GM21737 (cell line): ENCODE measurements at regions not wholly inside any gene's neighbourhood (a gene's known extent, or its start where the extent isn't known, plus 50 kb on each side); places are given as distances from the start of the nearest gene placed in this dataset.
"Not testable (repeated sequence)": the region's sequence is repeated elsewhere in the genome, so short reads cannot be mapped to it uniquely, and the experiment has no call there.

Source experiments
- ATAC-seq: cut with Tn5 transposase; IDR thresholded peaks from one replicate; pipeline ENCODE4 v1.9.1; 2021; ENCODE audit warnings: mild to moderate bottlenecking, moderate library complexity; ENCODE audit not compliant: unreplicated experiment

DNA sequence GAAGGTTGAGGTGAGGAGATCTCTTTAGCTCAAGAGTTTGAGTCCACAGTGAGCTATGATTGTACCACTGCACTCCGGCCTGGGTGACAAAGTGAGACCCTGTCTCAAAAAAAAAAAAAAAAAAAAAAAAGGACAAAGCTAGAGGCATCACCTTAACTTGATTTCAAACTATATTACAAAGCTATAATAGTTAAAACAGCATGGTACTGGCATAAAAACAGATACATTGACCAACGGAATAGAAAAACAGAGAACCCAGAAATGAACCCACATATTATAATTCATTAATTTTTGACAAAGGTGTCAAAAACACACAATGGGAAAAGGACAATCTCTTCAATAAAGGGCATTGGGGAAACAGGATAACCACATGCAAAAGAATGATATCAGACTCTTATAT, 50.8 kb upstream of the MBOAT1 start:
- ATAC-seq: no peak

DNA sequence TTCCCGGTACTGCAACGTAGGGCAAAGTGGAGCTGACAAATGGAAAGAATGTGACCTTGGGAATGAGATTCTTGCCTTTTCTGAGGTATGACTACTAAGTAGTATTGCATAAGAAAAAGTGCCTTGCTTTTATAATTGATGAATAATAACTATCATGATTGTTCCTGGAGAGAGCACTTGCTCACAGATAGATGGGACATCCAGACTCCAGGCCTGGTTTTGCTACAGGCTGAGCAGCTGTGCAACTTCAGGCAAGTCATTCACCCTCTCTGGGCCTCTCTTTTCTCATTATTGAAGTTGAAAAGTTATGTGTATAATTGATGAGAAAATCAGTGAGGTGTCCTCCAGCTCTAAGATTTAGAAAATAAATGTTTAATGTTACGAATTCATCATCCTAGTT, 53.6 kb upstream of the MBOAT1 start:
- ATAC-seq: no peak

DNA sequence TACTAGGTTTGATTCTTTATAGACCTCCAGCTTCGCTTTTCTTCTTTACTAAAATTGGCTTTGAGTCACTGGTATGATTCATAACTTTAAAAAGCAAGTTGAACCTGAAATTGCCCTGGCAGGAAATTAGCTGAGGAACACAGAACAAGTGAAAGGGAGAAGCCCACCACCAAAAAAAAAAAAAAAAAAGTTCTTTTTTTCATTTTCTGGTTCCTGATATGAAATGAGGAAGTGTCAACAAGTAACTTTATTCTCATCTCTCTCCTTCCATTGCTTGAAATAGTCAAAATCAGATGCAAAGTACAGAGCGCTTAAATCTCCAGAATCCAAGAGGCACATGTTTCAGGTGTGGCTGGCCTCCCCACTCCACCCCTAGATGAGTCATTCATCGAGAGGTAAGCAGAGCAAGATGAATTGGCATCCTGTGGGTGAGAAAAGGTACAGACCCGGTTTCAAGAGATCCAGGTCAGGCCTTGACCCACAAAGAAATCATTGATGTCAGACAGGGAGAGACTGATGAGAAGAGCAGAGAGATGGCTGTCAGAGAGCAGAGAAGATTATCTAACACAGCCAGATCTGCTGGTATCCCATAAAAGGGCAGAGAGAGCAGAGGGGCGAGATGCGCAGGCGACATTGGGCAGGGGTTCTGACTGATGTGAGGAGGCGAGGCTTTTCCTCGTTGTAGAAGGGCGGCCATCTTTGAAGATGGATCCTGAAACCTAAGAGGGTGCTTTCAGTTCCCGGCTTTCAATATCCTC, 54.8 kb upstream of the MBOAT1 start:
- ATAC-seq: no peak

DNA sequence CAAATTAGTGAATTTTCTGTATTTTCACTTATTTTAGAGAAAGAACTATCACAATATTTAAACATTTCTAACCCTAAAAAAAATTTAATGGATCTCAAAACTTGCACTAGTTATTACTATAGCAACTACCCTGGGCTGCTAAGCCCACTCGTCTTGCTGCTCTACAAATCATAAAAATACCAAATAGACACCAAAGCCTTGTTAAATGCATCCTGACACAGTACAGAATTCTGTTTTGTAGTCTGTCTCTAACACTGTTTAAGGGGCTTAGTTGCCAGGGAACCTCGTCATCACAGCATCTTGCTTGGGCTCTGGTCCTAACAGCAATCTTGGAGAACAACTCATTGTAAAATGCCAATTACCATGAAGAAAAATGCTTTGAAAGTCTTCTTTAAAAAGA, 56.9 kb upstream of the MBOAT1 start:
- ATAC-seq: no peak

DNA sequence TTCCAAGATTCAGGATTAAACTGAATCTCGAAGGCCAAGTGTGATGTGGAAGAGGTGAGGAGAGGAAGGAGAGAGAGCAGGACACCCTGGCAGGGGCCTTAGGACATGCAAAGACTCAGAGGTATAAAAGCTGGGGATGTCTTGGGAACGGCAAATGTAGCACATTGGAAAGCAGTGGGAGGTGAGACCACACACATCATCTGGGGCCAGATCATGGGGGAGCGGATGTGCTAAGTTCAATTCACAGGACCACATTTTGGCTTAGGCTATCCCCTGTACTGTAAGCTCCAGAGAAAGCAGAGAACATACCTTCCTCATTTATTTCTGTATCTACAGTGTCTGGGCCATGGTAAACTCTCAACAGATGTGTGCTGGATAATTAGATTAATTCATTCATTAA, 59.5 kb upstream of the MBOAT1 start:
- ATAC-seq: no peak

DNA sequence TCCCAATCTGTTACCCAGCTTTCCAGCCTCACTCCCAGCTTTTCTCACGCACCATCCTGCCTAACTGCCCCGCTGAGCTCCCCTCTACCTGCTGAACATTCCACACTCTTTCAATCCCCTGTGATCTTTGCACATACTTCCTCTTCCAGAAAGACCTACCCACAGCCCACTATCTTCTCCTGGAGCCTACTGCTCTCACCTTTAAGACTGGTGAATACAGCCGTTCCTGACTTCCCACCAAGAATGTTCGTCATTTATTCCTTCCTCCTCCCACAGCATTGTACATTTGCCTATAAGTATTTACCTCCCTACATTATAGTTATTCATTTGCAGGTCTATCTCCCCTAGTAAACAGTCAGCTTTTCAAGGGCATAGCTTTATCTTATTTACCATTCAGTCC, 61.9 kb upstream of the MBOAT1 start:
- ATAC-seq: no peak

DNA sequence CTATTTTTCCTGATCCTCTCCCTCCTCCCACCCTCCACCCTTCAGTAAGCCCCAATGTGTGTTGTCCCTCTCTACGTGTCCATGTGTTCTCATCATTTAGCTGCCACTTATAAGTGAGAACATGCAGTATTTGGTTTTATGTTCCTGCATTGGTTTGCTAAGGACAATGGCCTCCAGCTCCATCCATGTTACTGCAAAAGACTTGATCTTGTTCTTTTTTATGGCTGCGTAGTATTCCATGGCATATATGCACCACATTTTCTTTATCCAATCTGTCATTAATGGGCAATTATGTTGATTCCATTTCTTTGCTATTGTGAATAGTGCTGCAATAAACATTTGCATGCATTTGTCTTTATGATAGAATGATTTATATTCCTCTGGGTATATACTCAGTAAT, 63.6 kb upstream of the MBOAT1 start:
- ATAC-seq: not testable (repeated sequence)

DNA sequence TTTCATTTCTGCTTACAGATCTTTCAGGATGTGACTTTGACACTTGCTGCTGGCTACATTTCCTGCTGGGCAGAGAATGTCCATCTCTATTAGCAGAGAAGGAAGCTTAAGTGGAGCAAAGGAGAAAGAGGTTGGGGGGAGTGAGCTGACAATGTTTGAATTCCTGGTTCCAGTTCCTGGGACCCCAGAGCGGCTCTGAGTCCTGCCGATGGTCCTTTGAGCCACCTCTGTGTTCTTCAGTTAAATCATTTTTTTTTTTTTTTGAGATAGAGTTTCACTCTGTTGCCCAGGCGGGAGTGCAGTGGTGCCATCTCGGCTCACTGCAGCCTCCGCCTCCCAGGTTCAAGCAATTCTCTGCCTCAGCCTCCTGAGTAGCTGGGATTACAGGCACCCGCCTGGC, 65.5 kb upstream of the MBOAT1 start:
- not testable (repeated sequence) for ATAC-seq

DNA sequence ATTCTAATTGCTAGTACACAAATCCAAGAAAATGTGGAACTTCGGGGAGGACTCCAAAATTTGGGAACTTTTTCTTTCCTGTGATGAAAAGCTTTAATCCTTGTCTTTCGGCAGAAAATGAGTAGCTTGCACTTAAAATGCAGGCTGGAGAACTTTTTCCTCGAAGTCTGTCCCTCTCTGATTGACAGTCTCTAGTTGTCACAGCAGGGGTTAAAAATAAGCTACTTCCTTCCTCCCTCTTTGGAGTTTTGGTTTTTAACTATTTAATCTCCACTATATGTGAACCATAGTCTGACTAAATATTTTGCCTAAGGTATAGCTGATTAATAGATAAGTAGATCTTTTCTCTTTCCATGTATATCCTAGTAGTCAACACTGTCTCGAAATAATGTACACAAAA, 66.8 kb upstream of the MBOAT1 start:
- ATAC-seq: no peak

DNA sequence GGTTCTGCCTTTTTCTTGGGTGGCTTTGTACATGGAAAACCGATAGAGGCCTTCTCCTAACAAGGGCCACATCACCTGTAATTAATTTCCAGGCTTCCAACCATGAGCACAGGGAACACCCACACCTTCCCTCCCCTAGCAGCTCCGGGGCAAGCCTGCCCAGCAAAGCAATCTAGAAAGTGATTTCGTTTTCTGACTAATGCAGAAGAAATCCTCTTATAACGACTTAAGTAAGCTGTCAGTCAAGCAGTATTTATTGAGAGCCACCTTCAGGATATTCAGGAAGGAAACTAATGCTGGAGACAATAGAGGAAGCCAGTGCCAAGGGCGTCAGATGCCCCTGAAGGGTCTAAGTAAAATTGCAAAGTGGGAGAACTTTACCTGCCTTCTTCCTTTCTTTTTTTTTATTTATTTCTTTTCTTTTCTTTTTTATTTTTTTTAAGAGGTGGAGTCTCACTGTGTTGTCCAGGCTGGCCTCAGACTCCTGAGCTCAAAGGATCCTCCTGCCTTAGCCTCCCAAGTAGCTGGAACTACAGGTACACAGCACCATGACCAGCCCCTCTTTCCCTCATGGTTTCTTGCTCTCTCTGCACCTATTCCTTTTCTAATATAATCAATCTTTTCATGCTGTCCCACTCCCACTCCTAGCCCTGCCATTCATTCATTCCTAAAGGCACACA, 67.5 kb upstream of the MBOAT1 start:
- no peak for ATAC-seq

DNA sequence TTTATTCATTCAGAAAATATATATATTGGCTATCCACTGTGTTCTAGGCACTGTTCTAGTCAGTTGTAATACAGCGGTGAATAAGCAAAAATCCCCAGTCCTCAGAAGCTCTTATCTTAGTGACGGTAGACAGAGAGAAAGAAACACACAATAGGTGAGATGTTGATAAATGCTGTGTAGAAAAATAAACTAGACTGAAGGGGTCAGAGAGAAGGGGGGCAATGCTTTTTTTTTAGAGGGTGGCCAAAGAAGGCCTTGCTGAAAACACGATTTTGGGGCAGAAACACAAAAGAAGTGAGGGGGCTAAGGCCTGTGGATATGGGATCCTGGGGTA, 68.0 kb upstream of the MBOAT1 start:
- ATAC-seq: no peak

DNA sequence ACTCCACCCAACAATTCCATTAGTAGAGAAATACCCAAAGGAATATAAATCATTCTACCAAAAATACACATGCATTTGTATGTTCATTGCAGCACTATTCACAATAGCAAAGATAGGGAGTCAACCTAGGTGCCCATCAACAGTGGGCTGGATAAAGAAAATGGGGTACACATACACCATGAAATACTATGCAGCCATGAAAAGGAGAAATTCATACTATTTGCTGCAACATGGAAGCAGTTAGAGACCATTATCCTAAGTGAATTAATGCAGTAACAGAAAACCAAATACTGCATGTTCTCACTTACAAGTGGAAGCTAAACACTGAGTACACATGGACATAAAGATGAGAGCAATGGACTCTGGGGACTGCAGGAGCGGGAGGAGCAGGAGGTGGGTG, 72.4 kb upstream of the MBOAT1 start:
- ATAC-seq: no peak

DNA sequence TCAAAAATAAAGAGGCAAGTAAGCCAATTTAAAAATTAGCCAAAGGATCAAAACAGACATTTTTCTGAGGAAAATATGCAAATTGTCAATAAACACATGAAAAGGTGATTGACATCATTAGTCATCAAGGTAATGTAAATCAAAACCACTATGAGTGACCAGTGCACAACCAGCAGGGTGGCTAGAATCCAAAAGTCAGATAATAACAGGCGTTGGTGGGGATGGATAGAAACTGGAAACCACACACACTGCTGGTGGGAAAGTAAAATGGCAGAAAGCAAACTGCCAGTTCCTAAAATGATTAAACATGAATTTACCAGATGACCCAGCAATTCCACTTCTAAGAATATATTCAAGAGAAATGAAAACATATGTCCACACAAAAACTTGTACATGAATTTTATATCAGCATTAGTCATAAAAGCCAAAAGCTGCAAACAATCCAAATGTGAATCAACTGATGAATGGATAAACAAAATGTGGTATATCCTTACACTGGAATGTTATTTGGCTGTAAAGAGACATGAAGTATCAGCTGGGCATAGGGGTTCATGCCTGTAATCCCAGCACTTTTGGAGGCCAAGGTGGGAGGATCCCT, 74.8 kb upstream of the MBOAT1 start:
- ATAC-seq: no peak

DNA sequence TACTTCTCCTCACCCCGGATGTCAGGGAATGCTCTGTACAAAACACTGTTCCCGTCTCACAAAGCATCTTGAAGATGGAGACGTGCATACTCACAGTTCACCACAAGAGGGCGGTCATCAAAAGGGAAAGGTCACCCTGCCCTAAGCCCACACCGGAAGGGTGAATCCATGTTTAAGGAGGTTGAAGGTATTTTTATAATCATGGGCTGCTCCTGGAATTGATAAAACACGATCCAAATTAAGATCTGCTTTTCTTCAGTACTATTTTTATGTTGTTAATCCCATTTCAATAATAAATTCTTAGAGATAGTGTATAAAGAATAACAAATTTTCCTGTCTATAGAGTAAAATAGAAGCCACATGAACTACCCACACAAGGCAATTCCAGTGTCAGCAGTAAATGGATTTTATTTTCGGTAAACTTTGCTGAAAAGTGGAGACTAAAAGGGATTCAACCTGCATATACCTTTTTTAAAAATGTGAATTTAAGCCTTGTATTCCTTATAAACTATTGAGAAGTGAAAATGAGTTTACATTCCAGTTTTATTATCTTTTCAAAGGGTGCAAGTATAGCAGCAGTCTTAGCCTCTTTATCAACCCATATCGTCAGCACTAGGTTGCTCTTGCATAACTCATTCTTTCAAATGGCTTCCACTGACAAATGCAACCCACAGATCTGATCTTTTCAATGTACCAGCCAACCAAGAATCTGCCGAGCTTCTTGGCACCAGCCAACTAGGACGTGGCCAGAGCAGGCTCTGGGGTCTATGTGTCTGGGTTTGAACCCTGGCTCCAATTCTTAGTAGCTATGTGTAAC, 79.7 kb upstream of the MBOAT1 start:
- peak; percentile 69 for ATAC-seq

DNA sequence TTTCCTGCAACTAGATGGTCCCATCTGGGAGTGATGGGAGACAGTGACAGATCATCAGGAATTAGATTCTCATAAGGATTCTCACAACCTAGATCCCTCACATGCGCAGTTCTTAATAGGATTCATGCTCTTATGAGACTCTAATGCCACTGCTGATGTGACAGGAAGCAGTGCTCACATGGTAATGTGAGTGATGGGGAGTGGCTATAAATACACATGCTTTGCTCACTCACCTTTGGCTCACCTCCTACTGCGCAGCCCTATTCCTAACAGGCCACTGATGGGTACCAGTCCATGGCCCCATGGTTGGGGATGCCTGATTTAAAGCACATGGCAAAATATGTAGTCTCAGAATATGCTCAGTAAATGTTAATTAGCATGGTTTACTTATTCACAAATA, 80.6 kb upstream of the MBOAT1 start:
- no peak for ATAC-seq

DNA sequence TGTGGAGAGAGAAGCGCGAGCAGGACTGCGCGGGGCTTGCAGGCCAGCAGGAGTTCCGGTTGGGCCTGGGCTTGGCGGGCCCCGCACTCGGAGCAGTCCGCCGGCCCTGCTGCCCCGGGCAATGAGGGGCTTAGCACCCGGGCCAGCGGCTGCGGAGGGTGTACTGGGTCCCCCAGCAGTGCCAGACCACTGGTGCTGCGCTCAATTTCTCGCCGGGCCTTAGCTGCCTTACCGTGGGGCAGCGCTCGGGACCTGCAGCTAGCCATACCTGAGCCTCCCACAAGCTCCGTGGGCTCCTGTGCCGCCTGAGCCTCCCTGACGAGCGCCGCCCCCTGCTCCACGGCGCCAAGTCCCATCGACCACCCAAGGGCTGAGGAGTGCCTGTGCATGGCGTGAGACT, 89.0 kb upstream of the MBOAT1 start:
- ATAC-seq: no peak

DNA sequence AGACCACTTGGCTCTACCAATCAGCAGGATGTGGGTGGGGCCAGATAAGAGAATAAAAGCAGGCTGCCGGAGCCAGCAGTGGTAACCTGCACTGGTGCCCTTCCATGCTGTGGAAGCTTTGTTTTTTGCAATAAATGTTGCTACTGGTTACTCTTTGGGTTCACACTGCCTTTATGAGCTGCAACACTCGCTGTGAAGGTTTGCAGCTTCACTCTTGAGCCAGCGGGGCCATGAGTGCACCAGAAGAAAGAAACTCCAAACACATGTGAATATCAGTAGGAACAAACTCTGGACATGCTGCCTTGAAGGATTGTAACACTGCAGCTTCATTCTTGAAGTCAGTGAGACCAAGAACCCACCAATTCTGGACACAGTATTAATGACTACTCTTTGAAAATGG, 89.9 kb upstream of the MBOAT1 start:
- no peak for ATAC-seq

DNA sequence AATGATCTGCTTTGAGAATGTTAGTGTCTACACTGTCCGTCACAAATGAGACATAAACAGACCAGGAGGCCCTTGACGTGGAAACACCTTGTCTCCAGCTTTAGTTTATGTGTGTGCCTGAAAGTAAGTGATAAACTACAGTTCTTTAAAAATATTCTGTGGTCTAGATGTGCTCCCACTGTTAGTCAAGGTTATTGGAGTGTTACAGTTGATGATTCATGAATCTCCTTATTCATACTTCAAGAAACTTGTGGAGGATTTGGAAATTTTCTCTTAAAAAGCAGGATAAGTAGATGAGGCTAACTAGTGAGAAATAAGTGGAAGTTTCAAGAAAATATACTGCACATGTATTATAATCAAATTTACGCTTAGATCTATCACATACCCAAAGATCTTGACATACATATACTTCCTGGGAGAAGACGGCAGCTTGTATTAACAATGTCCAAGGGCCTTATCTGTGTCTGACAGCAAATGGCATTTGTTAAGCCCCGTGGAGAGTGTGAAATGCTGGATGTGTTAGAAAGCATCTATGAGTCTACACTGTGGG, 90.5 kb upstream of the MBOAT1 start:
- ATAC-seq: no peak

DNA sequence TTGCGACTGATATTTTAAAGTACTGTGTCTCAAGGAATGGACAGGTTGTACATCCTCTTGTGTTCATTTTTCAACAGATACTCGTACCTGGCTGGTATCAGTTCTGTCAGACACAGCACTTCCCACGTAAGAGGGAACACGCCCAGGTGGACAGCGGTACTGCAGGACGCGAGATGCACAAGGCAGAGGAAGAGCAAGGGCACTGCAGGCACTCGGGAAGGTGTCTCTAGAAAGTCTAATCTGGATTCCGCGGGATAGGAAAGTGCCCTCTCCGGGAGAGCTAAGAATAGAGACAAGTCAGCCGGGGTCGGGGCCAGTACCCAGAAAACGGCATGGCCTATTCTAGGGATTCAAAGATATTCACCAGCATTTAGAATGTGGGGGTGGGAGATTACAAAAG, 94.2 kb upstream of the MBOAT1 start:
- no peak for ATAC-seq

DNA sequence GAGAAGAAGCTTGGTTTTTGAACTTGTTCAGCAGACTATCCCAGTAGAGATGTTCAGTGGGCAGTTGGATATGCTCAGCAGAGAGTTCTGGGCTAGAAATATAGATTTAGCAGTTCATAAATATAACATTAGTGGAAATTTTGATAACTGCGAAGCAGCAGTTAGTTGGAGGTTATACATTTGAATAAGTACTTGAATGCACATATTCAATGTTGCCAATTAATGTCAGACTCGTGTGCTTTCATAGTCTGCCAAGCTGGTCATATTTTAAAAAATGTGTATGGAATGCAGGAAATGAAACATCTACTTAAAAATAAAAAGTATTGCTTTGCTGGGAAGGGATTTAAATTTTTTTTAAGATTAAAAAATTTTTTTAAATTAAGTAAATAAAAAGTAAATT, 92.5 kb upstream of the E2F3 start:
- no peak for ATAC-seq

DNA sequence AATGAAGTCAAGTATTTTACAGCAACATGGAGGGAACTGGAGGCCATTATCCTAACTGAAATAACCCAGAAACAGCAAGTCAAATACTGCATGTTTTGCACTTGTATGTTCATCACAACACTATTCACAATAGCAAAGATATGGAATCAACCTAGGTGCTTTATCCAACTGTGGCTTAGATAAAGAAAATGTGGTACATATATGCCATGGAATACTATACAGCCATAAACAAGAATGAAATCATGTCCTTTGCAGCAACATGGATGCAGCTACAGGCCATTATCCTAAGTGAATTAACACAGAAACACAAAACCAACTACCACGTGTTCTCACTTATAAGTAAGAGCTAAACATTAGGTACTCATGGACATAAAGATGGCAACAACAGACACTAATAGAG, 91.5 kb upstream of the E2F3 start:
- ATAC-seq: no peak
